K562 (cell line): ENCODE measurements at regions not wholly inside any gene's neighbourhood (a gene's known extent, or its start where the extent isn't known, plus 50 kb on each side); places are given as distances from the start of the nearest gene placed in this dataset.

ENCODE experiments used
- ATAC-seq: fragments of 200-7000 bp; cut with Tn5 transposase; 3 replicates; pipeline ENCODE4 v1.9.1; 2020; ENCODE audit warnings: moderate library complexity
- BruUV-seq: library from RNA; stranded (reverse); fragments of 400-500 nt; replicated peaks from 2 replicates; lab custom pipeline; 2021; lab: Mats Ljungman, UMichigan
- CTCF ChIA-PET: fragments of 300-600 bp; formaldehyde crosslinking; extraction: SDS; loops from one replicate; lab custom pipeline; 2021; ENCODE audit warnings: low intra/inter-chr PET ratio; lab: Yijun Ruan, JAX
- POLR2A ChIA-PET: fragments of 300-600, 350-650 bp; sonication (Branson Sonifier 250); formaldehyde crosslinking; extraction: SDS; loops from one replicate; lab custom pipeline; 2021; ENCODE audit warnings: antibody characterized with exemption, inconsistent platforms; lab: Yijun Ruan, JAX
- DNase-seq, 4 experiments: peaks; one replicate each; pipeline versions ENCODE4 v3.0.0 to v3.0.0-alpha.2; 2011 to 2018; ENCODE audit warnings: low spot score in 3 of 4, mixed read lengths in 3 of 4; ENCODE audit errors: extremely low read depth in 1 of 4
- FAIRE-seq: peaks from 2 replicates; lab custom pipeline; 2011; peaks lifted over from hg19 to GRCh38; lab: Jason Lieb, UNC
- H2AFZ ChIP-seq: 2 replicates; pipeline ENCODE4 v1.6.0; 2011; ENCODE audit warnings: low read depth, low read length, control low read depth, inconsistent platforms
- H3K27ac ChIP-seq: fragments of 200-600 bp; 3 replicates; pipeline ENCODE4 v1.8.0; 2011; ENCODE audit warnings: low read depth, mild to moderate bottlenecking, control low read depth, inconsistent platforms, low read length, moderate library complexity, mixed read lengths; ENCODE audit errors: extremely low read depth
- H3K27me3 ChIP-seq, 2 experiments: fragments of 300-600 bp in 1 of 2; 2 replicates in 1 of 2; 3 replicates in 1 of 2; pipeline versions ENCODE4 v1.6.0 to v1.8.0; 2011; ENCODE audit warnings: inconsistent platforms in 2 of 2, low read length in 2 of 2, mild to moderate bottlenecking in 1 of 2, mixed read lengths in 1 of 2, moderate library complexity in 1 of 2; ENCODE audit not compliant: control insufficient read depth in 2 of 2, insufficient read depth in 2 of 2
- H3K36me3 ChIP-seq: fragments of 300-600 bp; 3 replicates; pipeline ENCODE4 v1.8.0; 2011; ENCODE audit warnings: mild to moderate bottlenecking, low read length, inconsistent platforms; ENCODE audit not compliant: control insufficient read depth, insufficient read depth
- H3K4me1 ChIP-seq, 2 experiments: fragments of 200-600 bp in 1 of 2; replicated peaks in 1 of 2; 2 replicates in 1 of 2; 3 replicates in 1 of 2; pipeline versions ENCODE4 v1.5.1 to v1.8.0; 2011; ENCODE audit warnings: inconsistent platforms in 2 of 2, low read length in 2 of 2, mild to moderate bottlenecking in 1 of 2, mixed read lengths in 1 of 2, moderate library complexity in 1 of 2; ENCODE audit not compliant: control insufficient read depth in 2 of 2, insufficient read depth in 2 of 2
- H3K4me2 ChIP-seq: 2 replicates; pipeline ENCODE4 v1.6.1; 2011; ENCODE audit warnings: low read length, control low read depth, inconsistent platforms, mixed read lengths; ENCODE audit not compliant: insufficient read depth
- H3K4me3 ChIP-seq: fragments of 200-600 bp; sonication (generic), shearing (Covaris generic); 2 replicates; pipeline ENCODE4 v1.5.1; 2016; ENCODE audit warnings: control low read depth, inconsistent platforms
- H3K79me2 ChIP-seq: fragments of 200-600 bp; 3 replicates; pipeline ENCODE4 v1.8.0; 2011; ENCODE audit warnings: low read length, inconsistent platforms; ENCODE audit not compliant: control insufficient read depth, insufficient read depth
- H3K9ac ChIP-seq, 2 experiments: 2 replicates each; pipeline versions ENCODE4 v1.6.0 to v1.6.1; 2011; ENCODE audit warnings: low read depth in 2 of 2, low read length in 2 of 2, control low read depth in 1 of 2, inconsistent platforms in 1 of 2, mild to moderate bottlenecking in 1 of 2, mixed read lengths in 1 of 2; ENCODE audit not compliant: insufficient read depth in 1 of 2
- H3K9me1 ChIP-seq: one replicate; pipeline ENCODE4 v1.6.0; 2011; ENCODE audit warnings: inconsistent platforms, mild to moderate bottlenecking, low read length, moderate library complexity; ENCODE audit not compliant: control insufficient read depth, insufficient read depth
- H3K9me3 ChIP-seq: replicated peaks from 2 replicates; pipeline ENCODE4 v1.5.1; 2011; ENCODE audit warnings: low read depth, low read length, inconsistent platforms; ENCODE audit not compliant: control insufficient read depth, insufficient read depth
- H4K20me1 ChIP-seq: replicated peaks from 2 replicates; pipeline ENCODE4 v1.6.1; 2011; ENCODE audit warnings: low read length, inconsistent platforms, mixed read lengths; ENCODE audit not compliant: control insufficient read depth, insufficient read depth
- AFF4 ChIP-seq: sonication (generic); formaldehyde crosslinking; IDR thresholded peaks from 2 replicates; pipeline ENCODE4 v1.8.0; 2023; ENCODE audit warnings: mild to moderate bottlenecking, missing genetic modification reagents
- ARHGAP35 ChIP-seq: fragments of 450-650 bp; IDR thresholded peaks from 2 replicates; pipeline ENCODE4 v1.6.1; 2018; ENCODE audit not compliant: partially characterized antibody
- DLX4 ChIP-seq: fragments of 250-450 bp; sonication (Bioruptor Pico); IDR thresholded peaks from 2 replicates; pipeline ENCODE4 v1.6.1; 2021; ENCODE audit warnings: mild to moderate bottlenecking
- GTF2F1 ChIP-seq: IDR thresholded peaks from 2 replicates; pipeline ENCODE4 v1.6.1; 2011; ENCODE audit warnings: low read depth, low read length, improper control_type of control experiment
- JUNB ChIP-seq: fragments of 450-650 bp; formaldehyde crosslinking; conservative IDR thresholded peaks from 2 replicates; pipeline ENCODE4 v1.4.0; 2020; ENCODE audit warnings: mild to moderate bottlenecking
- KLF16 ChIP-seq: IDR thresholded peaks from 2 replicates; pipeline ENCODE4 v1.6.1; 2016; ENCODE audit warnings: antibody characterized with exemption
- MAFK ChIP-seq: IDR thresholded peaks from 2 replicates; pipeline ENCODE4 v1.6.1; 2011; ENCODE audit warnings: low read length, improper control_type of control experiment
- MECOM ChIP-seq: fragments of 250-450 bp; sonication (Bioruptor Pico); IDR thresholded peaks from 2 replicates; pipeline ENCODE4 v1.8.0; 2022; ENCODE audit warnings: inconsistent platforms
- MTA3 ChIP-seq: fragments of 450-650 bp; formaldehyde crosslinking; IDR thresholded peaks from 2 replicates; pipeline ENCODE4 v1.6.1; 2017; ENCODE audit warnings: mild to moderate bottlenecking, borderline replicate concordance
- RERE ChIP-seq: sonication (generic); formaldehyde crosslinking; IDR thresholded peaks from 2 replicates; pipeline ENCODE4 v1.8.0; 2023; ENCODE audit warnings: missing genetic modification reagents, mild to moderate bottlenecking, borderline replicate concordance
- ZBED1 ChIP-seq: IDR thresholded peaks from 2 replicates; pipeline ENCODE4 v1.6.1; 2014
- ZFP91 ChIP-seq: sonication (generic); formaldehyde crosslinking; IDR thresholded peaks from 2 replicates; pipeline ENCODE4 v1.8.0; 2022; ENCODE audit warnings: mild to moderate bottlenecking, missing genetic modification reagents
- ZNF263 ChIP-seq: sonication (generic); formaldehyde crosslinking; IDR thresholded peaks from 2 replicates; pipeline ENCODE4 v1.8.0; 2022; ENCODE audit warnings: mild to moderate bottlenecking, missing genetic modification reagents, borderline replicate concordance
- ZNF324 ChIP-seq: fragments of 250-450 bp; sonication (Bioruptor Pico); IDR thresholded peaks from 2 replicates; pipeline ENCODE4 v1.4.0; 2020; ENCODE audit warnings: mild to moderate bottlenecking
- WGBS: fragments of 100-300 bp; shearing (Covaris generic); methylation state at CpG from one replicate; pipeline ENCODE4 v1.1.6; 2016; ENCODE audit warnings: low coverage, mixed read lengths; ENCODE audit not compliant: insufficient coverage; ENCODE audit errors: missing lambda C conversion rate; 5-methylcytosine and 5-hydroxymethylcytosine counted together
- in situ Hi-C: fragments of 300-500 bp; cut with MboI; formaldehyde crosslinking; loops from 4 replicates; pipeline ENCODE4 v1.15.0; 2018; ENCODE audit warnings: inconsistent platforms, mixed read lengths
- intact Hi-C: fragments of 100-400 bp; cut with micrococcal nuclease; formaldehyde crosslinking; loops from 2 replicates; pipeline ENCODE4 v1.14.2; 2022

- FAIRE-seq = no peak
- TF ChIP-seq ZFP91 (CRISPR knock-in tag) = no peak
- TF ChIP-seq JUNB = no peak
- no peak for TF ChIP-seq MAFK
- TF ChIP-seq GTF2F1 = no peak
- TF ChIP-seq KLF16 = no peak
- no peak for TF ChIP-seq ZBED1
- TF ChIP-seq MECOM (CRISPR knock-in tag) = no peak
- TF ChIP-seq ARHGAP35 = no peak
- TF ChIP-seq MTA3 = no peak
- TF ChIP-seq RERE (CRISPR knock-in tag) = no peak
- TF ChIP-seq DLX4 (CRISPR knock-in tag) = no peak
- no peak for TF ChIP-seq ZNF263 (CRISPR knock-in tag)
- no peak for TF ChIP-seq ZNF324
- no peak for TF ChIP-seq AFF4 (CRISPR knock-in tag)
Observed at GRCh38 chr13:59340581-59340980, 823.1 kb downstream of the DIAPH3 start.

More at GRCh38 chr13:59340581-59340980, 823.1 kb downstream of the DIAPH3 start:
- no peak overlapping the region for H3K27ac ChIP-seq
- H4K20me1 ChIP-seq = no peaks in the 10 kb centered on the region
- WGBS = 0% methylated on average over 3 of the region's 3 CpGs
- no peak for DNase-seq
- H3K9me1 ChIP-seq = no peaks in the 10 kb centered on the region
- no peaks in the 10 kb centered on the region for H3K79me2 ChIP-seq
- H3K4me3 ChIP-seq = no peak overlapping the region
- intact Hi-C loops = no loop called here
- BruUV-seq = no TSS peak
- H3K9ac ChIP-seq = no peak overlapping the region
- H3K4me1 ChIP-seq = no peaks in the 10 kb centered on the region
- no peaks in the 10 kb centered on the region for H3K36me3 ChIP-seq
- no peak overlapping the region for H2AFZ ChIP-seq
- in situ Hi-C loops = no loop called here
- ChIA-PET CTCF (no interaction called here), POLR2A (no interaction called here)
- H3K9me3 ChIP-seq = no peaks in the 10 kb centered on the region
- no peaks in the 10 kb centered on the region; a peak in 1 of 5 replicates for H3K27me3 ChIP-seq
- H3K4me2 ChIP-seq = no peak overlapping the region
- no peak for ATAC-seq
